ENCODE measurements at regions not wholly inside any gene's neighbourhood (a gene's known extent, or its start where the extent isn't known, plus 50 kb on each side); places are given as distances from the start of the nearest gene placed in this dataset.
A peak's percentile ranks its signal among the peaks of the same experiment; 100 is the strongest.

GRCh38 chr10:108469940-108470339 lies 1305.4 kb upstream of the SORCS1 start:
- intact Hi-C loops (cut with DNase I; ENCODE audit: low total_unique reads), result no loop called here
- no peak for TF ChIP-seq POLR2A (IDR thresholded peaks at IDR 0.05)
- TF ChIP-seq, protein P1, sequence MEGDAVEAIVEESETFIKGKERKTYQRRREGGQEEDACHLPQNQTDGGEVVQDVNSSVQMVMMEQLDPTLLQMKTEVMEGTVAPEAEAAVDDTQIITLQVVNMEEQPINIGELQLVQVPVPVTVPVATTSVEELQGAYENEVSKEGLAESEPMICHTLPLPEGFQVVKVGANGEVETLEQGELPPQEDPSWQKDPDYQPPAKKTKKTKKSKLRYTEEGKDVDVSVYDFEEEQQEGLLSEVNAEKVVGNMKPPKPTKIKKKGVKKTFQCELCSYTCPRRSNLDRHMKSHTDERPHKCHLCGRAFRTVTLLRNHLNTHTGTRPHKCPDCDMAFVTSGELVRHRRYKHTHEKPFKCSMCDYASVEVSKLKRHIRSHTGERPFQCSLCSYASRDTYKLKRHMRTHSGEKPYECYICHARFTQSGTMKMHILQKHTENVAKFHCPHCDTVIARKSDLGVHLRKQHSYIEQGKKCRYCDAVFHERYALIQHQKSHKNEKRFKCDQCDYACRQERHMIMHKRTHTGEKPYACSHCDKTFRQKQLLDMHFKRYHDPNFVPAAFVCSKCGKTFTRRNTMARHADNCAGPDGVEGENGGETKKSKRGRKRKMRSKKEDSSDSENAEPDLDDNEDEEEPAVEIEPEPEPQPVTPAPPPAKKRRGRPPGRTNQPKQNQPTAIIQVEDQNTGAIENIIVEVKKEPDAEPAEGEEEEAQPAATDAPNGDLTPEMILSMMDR (IDR thresholded peaks at IDR 0.05), result no peak
- 64 to 65% methylated on average over 3 of the region's 3 CpGs for WGBS, 2 donors

GRCh38 chr10:108465871-108466641 lies 1301.5 kb upstream of the SORCS1 start:
- TF ChIP-seq, protein P1 (IDR thresholded peaks at IDR 0.05), result no peak
- no peak for TF ChIP-seq POLR2A (IDR thresholded peaks at IDR 0.05)
- Histone ChIP-seq H3K27me3 (no peaks in the 10 kb centered on the region), H3K36me3 (ENCODE audit: low read depth, missing control alignments) (no peaks in the 10 kb centered on the region), H3K9me3 (no peaks in the 10 kb centered on the region), H3K4me3 (peak overlapping the region; percentile 58 to 68), H3K27ac (no peak overlapping the region), H3K4me1 (no peaks in the 10 kb centered on the region)
- intact Hi-C loops (cut with DNase I; ENCODE audit: low total_unique reads), result no loop called here
- 7 to 12% methylated on average over 8 to 37 of the region's 62 CpGs for WGBS, 2 donors
- DNase-seq, result peak; percentile 77

More at GRCh38 chr10:108469940-108470339, 1305.4 kb upstream of the SORCS1 start:
- Histone ChIP-seq H3K36me3 (ENCODE audit: low read depth, missing control alignments) (no peaks in the 10 kb centered on the region), H3K27me3 (no peaks in the 10 kb centered on the region), H3K4me1 (no peaks in the 10 kb centered on the region), H3K27ac (no peak overlapping the region), H3K9me3 (no peaks in the 10 kb centered on the region), H3K4me3 (no peak overlapping the region)
- no peak for DNase-seq

DNA sequence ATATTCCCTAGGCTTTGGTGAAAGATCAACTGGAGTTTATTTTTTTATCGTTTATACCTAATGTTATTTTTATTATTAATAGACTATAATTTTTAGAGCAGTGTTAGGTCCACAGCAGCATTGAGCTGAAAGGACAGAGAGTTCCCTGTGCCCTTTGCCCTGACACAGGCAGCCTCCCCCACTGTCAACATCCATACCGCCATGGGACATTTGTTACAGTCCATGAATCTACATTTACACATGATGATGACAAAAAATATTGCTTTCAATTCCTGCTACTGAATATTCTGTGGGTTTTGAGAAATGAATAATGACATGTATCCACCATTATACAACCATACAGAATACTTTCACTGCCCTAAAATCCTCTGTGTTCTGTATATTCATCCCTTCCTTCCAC lies 1297.5 kb upstream of the SORCS1 start:
- H3K27me3 ChIP-seq, result no peaks in the 10 kb centered on the region
- 73 to 75% methylated on average over 2 of the region's 2 CpGs for WGBS, 2 donors
- H3K27ac ChIP-seq, result no peak overlapping the region
- no peaks in the 10 kb centered on the region for H3K36me3 ChIP-seq (ENCODE audit: low read depth, missing control alignments)
- no peak for TF ChIP-seq POLR2A (IDR thresholded peaks at IDR 0.05)
- TF ChIP-seq, protein P1 (IDR thresholded peaks at IDR 0.05), result no peak
- intact Hi-C loops (cut with DNase I; ENCODE audit: low total_unique reads), result no loop called here
- H3K9me3 ChIP-seq, result no peaks in the 10 kb centered on the region
- no peak overlapping the region for H3K4me3 ChIP-seq
- DNase-seq, result no peak
- H3K4me1 ChIP-seq, result no peaks in the 10 kb centered on the region

DNA sequence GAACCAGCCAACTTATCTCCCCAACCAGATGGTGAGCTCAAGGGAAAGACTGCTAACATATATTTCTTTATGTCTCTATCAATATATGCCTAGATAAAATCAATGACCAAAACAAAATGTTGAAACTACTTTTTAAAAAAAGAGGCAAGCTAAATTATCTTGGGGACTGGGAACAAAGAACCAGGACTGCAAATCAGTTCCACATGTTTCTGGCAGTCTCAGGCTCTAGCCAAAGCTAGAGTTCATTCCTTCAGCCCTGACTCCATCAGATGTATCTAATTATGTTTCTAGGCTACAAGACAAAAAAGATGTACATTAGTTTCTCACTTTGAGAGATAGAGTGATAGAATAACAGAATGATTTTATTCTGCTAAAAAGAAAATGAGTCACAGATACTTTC lies 1290.3 kb upstream of the SORCS1 start:
- no peaks in the 10 kb centered on the region for H3K36me3 ChIP-seq (ENCODE audit: low read depth, missing control alignments)
- no peak overlapping the region for H3K27ac ChIP-seq
- no peak for DNase-seq
- H3K4me1 ChIP-seq, result no peaks in the 10 kb centered on the region
- H3K9me3 ChIP-seq, result no peaks in the 10 kb centered on the region
- TF ChIP-seq POLR2A (IDR thresholded peaks at IDR 0.05), result no peak
- TF ChIP-seq, protein P1 (IDR thresholded peaks at IDR 0.05), result no peak
- no peak overlapping the region for H3K4me3 ChIP-seq
- intact Hi-C loops (cut with DNase I; ENCODE audit: low total_unique reads), result no loop called here
- no peaks in the 10 kb centered on the region for H3K27me3 ChIP-seq

- Histone ChIP-seq H3K27ac (no peak overlapping the region), H3K9me3 (no peaks in the 10 kb centered on the region), H3K36me3 (ENCODE audit: low read depth, missing control alignments) (no peaks in the 10 kb centered on the region), H3K27me3 (no peaks in the 10 kb centered on the region), H3K4me3 (no peak overlapping the region), H3K4me1 (no peaks in the 10 kb centered on the region)
- 82 to 94% methylated on average over 3 of the region's 3 CpGs for WGBS, 2 donors
- intact Hi-C loops (cut with DNase I; ENCODE audit: low total_unique reads), result no loop called here
- no peak for DNase-seq
- TF ChIP-seq, protein P1 (IDR thresholded peaks at IDR 0.05), result no peak
- no peak for TF ChIP-seq POLR2A (IDR thresholded peaks at IDR 0.05)
Measured at GRCh38 chr10:108454224-108454623, 1289.7 kb upstream of the SORCS1 start.

Data from testis (tissue), 2 donors.